H9 (cell line): ENCODE measurements at regions not wholly inside any gene's neighbourhood (a gene's known extent, or its start where the extent isn't known, plus 50 kb on each side); places are given as distances from the start of the nearest gene placed in this dataset.

ENCODE experiments used
- DNase-seq: peaks from one replicate; pipeline ENCODE4 v3.0.0-alpha.2; 2017
- H2AFZ ChIP-seq: one replicate; pipeline ENCODE4 v1.6.1; 2013; ENCODE audit warnings: mild to moderate bottlenecking, low read length, control low read depth, moderate library complexity
- H2AK5ac ChIP-seq: 2 replicates; pipeline ENCODE4 v1.6.1; 2013; ENCODE audit warnings: low read length, control low read depth, mixed read lengths; ENCODE audit not compliant: insufficient read length
- H2BK120ac ChIP-seq: one replicate; pipeline ENCODE4 v1.6.1; 2013; ENCODE audit warnings: low read depth, mild to moderate bottlenecking, low read length, control low read depth, inconsistent platforms; ENCODE audit not compliant: poor library complexity, severe bottlenecking
- H2BK12ac ChIP-seq: 2 replicates; pipeline ENCODE4 v1.6.1; 2013; ENCODE audit warnings: low read length, control low read depth, mixed read lengths, low read depth; ENCODE audit not compliant: insufficient read length
- H2BK15ac ChIP-seq: 2 replicates; pipeline ENCODE4 v1.6.1; 2013; ENCODE audit warnings: low read depth, low read length, control low read depth
- H2BK20ac ChIP-seq: one replicate; pipeline ENCODE4 v1.6.1; 2013; ENCODE audit warnings: low read depth, mild to moderate bottlenecking, low read length, control low read depth, inconsistent platforms; ENCODE audit not compliant: poor library complexity, severe bottlenecking
- H2BK5ac ChIP-seq: 2 replicates; pipeline ENCODE4 v1.6.1; 2013; ENCODE audit warnings: low read length, control low read depth, mixed read lengths; ENCODE audit not compliant: insufficient read length
- H3K14ac ChIP-seq: 2 replicates; pipeline ENCODE4 v1.6.1; 2013; ENCODE audit warnings: low read length, control low read depth; ENCODE audit not compliant: insufficient read depth
- H3K18ac ChIP-seq: 2 replicates; pipeline ENCODE4 v1.6.1; 2013; ENCODE audit warnings: low read depth, mild to moderate bottlenecking, mixed read lengths, low read length, control low read depth; ENCODE audit not compliant: insufficient read length
- H3K23ac ChIP-seq: 2 replicates; pipeline ENCODE4 v1.6.1; 2013; ENCODE audit warnings: low read length, control low read depth, mixed read lengths, low read depth; ENCODE audit not compliant: insufficient read length
- H3K23me2 ChIP-seq: 2 replicates; pipeline ENCODE4 v1.6.1; 2013; ENCODE audit warnings: low read depth, mild to moderate bottlenecking, mixed read lengths, low read length, control low read depth; ENCODE audit not compliant: insufficient read length, poor library complexity, severe bottlenecking
- H3K27ac ChIP-seq: 2 replicates; pipeline ENCODE4 v1.5.1; 2013; ENCODE audit warnings: low read length, control low read depth, mixed read lengths, low read depth; ENCODE audit not compliant: insufficient read length
- H3K27me3 ChIP-seq: 2 replicates; pipeline ENCODE4 v1.6.1; 2013; ENCODE audit warnings: low read length, control low read depth, inconsistent platforms; ENCODE audit not compliant: insufficient read depth
- H3K4ac ChIP-seq: 2 replicates; pipeline ENCODE4 v1.6.1; 2013; ENCODE audit warnings: low read depth, mild to moderate bottlenecking, control low read depth, inconsistent platforms, low read length, moderate library complexity
- H3K4me1 ChIP-seq: 2 replicates; pipeline ENCODE4 v1.6.1; 2013; ENCODE audit warnings: low read length, control low read depth, inconsistent platforms; ENCODE audit not compliant: insufficient read depth
- H3K4me2 ChIP-seq: 2 replicates; pipeline ENCODE4 v1.6.1; 2013; ENCODE audit warnings: low read length, control low read depth, mixed read lengths; ENCODE audit not compliant: insufficient read length, insufficient read depth
- H3K56ac ChIP-seq: 2 replicates; pipeline ENCODE4 v1.6.1; 2013; ENCODE audit warnings: low read depth, mild to moderate bottlenecking, mixed read lengths, low read length, control low read depth; ENCODE audit not compliant: insufficient read length
- H3K79me1 ChIP-seq: 2 replicates; pipeline ENCODE4 v1.6.1; 2013; ENCODE audit warnings: low read depth, mild to moderate bottlenecking, moderate library complexity, low read length, control low read depth, inconsistent platforms; ENCODE audit not compliant: insufficient read depth, poor library complexity, severe bottlenecking
- H3K79me2 ChIP-seq: 2 replicates; pipeline ENCODE4 v1.6.1; 2013; ENCODE audit warnings: low read length, control low read depth, inconsistent platforms; ENCODE audit not compliant: insufficient read depth
- H3K9ac ChIP-seq: 2 replicates; pipeline ENCODE4 v1.6.1; 2013; ENCODE audit warnings: low read length, control low read depth, mixed read lengths; ENCODE audit not compliant: insufficient read length; ENCODE audit errors: extremely low read depth
- H3K9me3 ChIP-seq: one replicate; pipeline ENCODE4 v1.6.1; 2013; ENCODE audit warnings: low read depth, low read length, inconsistent platforms; ENCODE audit not compliant: control insufficient read depth
- H3T11ph ChIP-seq: one replicate; pipeline ENCODE4 v1.6.1; 2013; ENCODE audit warnings: mild to moderate bottlenecking, low read length, control low read depth, inconsistent platforms
- H4K20me1 ChIP-seq: one replicate; pipeline ENCODE4 v1.6.1; 2013; ENCODE audit not compliant: control insufficient read depth, insufficient read length, insufficient read depth
- H4K5ac ChIP-seq: 2 replicates; pipeline ENCODE4 v1.6.1; 2013; ENCODE audit warnings: low read depth, mild to moderate bottlenecking, mixed read lengths, low read length, control low read depth; ENCODE audit not compliant: insufficient read length
- H4K8ac ChIP-seq: replicated peaks from 2 replicates; pipeline ENCODE4 v1.6.1; 2013; ENCODE audit warnings: low read length, control low read depth, mixed read lengths, low read depth; ENCODE audit not compliant: insufficient read length
- H4K91ac ChIP-seq: 2 replicates; pipeline ENCODE4 v1.6.1; 2013; ENCODE audit warnings: low read depth, mild to moderate bottlenecking, moderate library complexity, mixed read lengths, low read length, control low read depth; ENCODE audit not compliant: insufficient read length
- H3K27ac Mint-ChIP-seq, 3 experiments: 2 replicates in 2 of 3; 3 replicates in 1 of 3; pipeline ENCODE4 v1.8.0; 2020 to 2021; ENCODE audit warnings: mixed read lengths in 3 of 3, mild to moderate bottlenecking in 1 of 3, moderate library complexity in 1 of 3
- H3K27me3 Mint-ChIP-seq: 2 replicates; pipeline ENCODE4 v1.8.0; 2021; ENCODE audit warnings: low read depth, mild to moderate bottlenecking, moderate library complexity, mixed read lengths
- H3K36me3 Mint-ChIP-seq, 3 experiments: 2 replicates in 2 of 3; 3 replicates in 1 of 3; pipeline ENCODE4 v1.8.0; 2020 to 2021; ENCODE audit warnings: low read depth in 3 of 3, mixed read lengths in 3 of 3; ENCODE audit not compliant: insufficient read depth in 1 of 3
- H3K4me1 Mint-ChIP-seq, 2 experiments: 2 replicates each; pipeline ENCODE4 v1.8.0; 2020; ENCODE audit warnings: mixed read lengths in 2 of 2
- H3K4me3 Mint-ChIP-seq, 2 experiments: 2 replicates in 1 of 2; 3 replicates in 1 of 2; pipeline ENCODE4 v1.8.0; 2020 to 2021; ENCODE audit warnings: mild to moderate bottlenecking in 2 of 2, mixed read lengths in 2 of 2, moderate library complexity in 1 of 2
- H3K9me3 Mint-ChIP-seq, 2 experiments: 2 replicates in 1 of 2; 3 replicates in 1 of 2; pipeline ENCODE4 v1.8.0; 2020; ENCODE audit warnings: mild to moderate bottlenecking in 2 of 2, mixed read lengths in 2 of 2, moderate library complexity in 1 of 2
- CTCF ChIP-seq: fragments of 200-600 bp; sonication (generic); conservative IDR thresholded peaks from 3 replicates; pipeline ENCODE4 v1.8.0; 2021; ENCODE audit warnings: antibody characterized with exemption, mild to moderate bottlenecking
- WGBS: extraction: QIAGEN DNeasy Blood & Tissue Kit; methylation state at CpG from one replicate; pipeline ENCODE4 v1.1.7; 2013; ENCODE audit warnings: missing lambda C conversion rate, low lambda C conversion rate, mixed read lengths; ENCODE audit not compliant: insufficient read length; ENCODE audit errors: extremely low coverage; 5-methylcytosine and 5-hydroxymethylcytosine counted together

- H3K9me3 Mint-ChIP-seq, result no peaks in the 10 kb centered on the region; a peak in 1 of 5 replicates
- H3K79me1 ChIP-seq, result no peaks in the 10 kb centered on the region
These were observed 117.7 kb upstream of the SLC6A14 start for GRCh38 chrX:116318672-116319071.

More at GRCh38 chrX:116318672-116319071, 117.7 kb upstream of the SLC6A14 start:
- Mint-ChIP-seq H3K4me1 (peaks cover 10% of the 10 kb centered on the region in 2 experiments), H3K4me3 (no peak overlapping the region), H3K36me3 (no peaks in the 10 kb centered on the region), H3K27ac (no peak overlapping the region), H3K27me3 (peaks cover 4% of the 10 kb centered on the region; the same call in 1 of the 2 replicates)
- Histone ChIP-seq H3K27ac (no peak overlapping the region), H3K4me2 (no peak overlapping the region), H3K79me2 (no peaks in the 10 kb centered on the region), H2AFZ (no peak overlapping the region), H4K5ac (no peak overlapping the region), H3K56ac (no peak overlapping the region), H3K23me2 (no peaks in the 10 kb centered on the region), H3K9ac (no peak overlapping the region), H3K4ac (no peak overlapping the region), H2BK15ac (no peak overlapping the region), H2BK5ac (no peak overlapping the region), H3K23ac (no peak overlapping the region), H2AK5ac (no peak overlapping the region), H3K4me1 (no peaks in the 10 kb centered on the region; the same call in 1 of the 2 replicates), H3K14ac (no peak overlapping the region), H2BK120ac (no peak overlapping the region), H2BK12ac (no peak overlapping the region), H4K20me1 (no peaks in the 10 kb centered on the region), H4K91ac (no peak overlapping the region), H2BK20ac (no peak overlapping the region), H3K9me3 (no peaks in the 10 kb centered on the region), H3K27me3 (no peaks in the 10 kb centered on the region), H4K8ac (no peak overlapping the region), H3T11ph (no peak overlapping the region), H3K18ac (no peak overlapping the region)
- TF ChIP-seq CTCF, result no peak
- no CpG with 5 or more reads among the region's 1 CpG for WGBS
- DNase-seq, result no peak
